GM20000 (cell line): ENCODE measurements at regions not wholly inside any gene's neighbourhood (a gene's known extent, or its start where the extent isn't known, plus 50 kb on each side); places are given as distances from the start of the nearest gene placed in this dataset.

ENCODE experiments used
- DNase-seq: peaks from one replicate; pipeline ENCODE4 v3.0.0; 2012; ENCODE audit warnings: low spot score
- CTCF ChIP-seq: IDR thresholded peaks from 2 replicates; pipeline ENCODE4 v1.5.1; 2012; ENCODE audit warnings: mild to moderate bottlenecking, control low read depth; ENCODE audit errors: extremely low read depth, missing control alignments

GRCh38 chr6:140766999-140767398, 1365.7 kb upstream of the GJE1 start:
- no peak for DNase-seq
- no peak for TF ChIP-seq CTCF

GRCh38 chr6:140758169-140758877, 1374.4 kb upstream of the GJE1 start:
- no peak for TF ChIP-seq CTCF
- no peak for DNase-seq

- no peak for DNase-seq
- TF ChIP-seq CTCF, result no peak
These were observed 1377.8 kb upstream of the CITED2 start for GRCh38 chr6:140752234-140752633.

- no peak for DNase-seq
- TF ChIP-seq CTCF, result no peak
These were observed 1372.7 kb upstream of the CITED2 start for GRCh38 chr6:140747114-140747513.

- TF ChIP-seq CTCF, result no peak
- no peak for DNase-seq
These were observed 1370.3 kb upstream of the CITED2 start for GRCh38 chr6:140744659-140745320.

- no peak for DNase-seq
- TF ChIP-seq CTCF, result no peak
These were observed 1361.8 kb upstream of the CITED2 start for GRCh38 chr6:140736231-140736630.

GRCh38 chr6:140732991-140733390, 1358.5 kb upstream of the CITED2 start:
- TF ChIP-seq CTCF, result no peak
- DNase-seq, result no peak
